GM12891 (cell line): ENCODE measurements at regions not wholly inside any gene's neighbourhood (a gene's known extent, or its start where the extent isn't known, plus 50 kb on each side); places are given as distances from the start of the nearest gene placed in this dataset.

Experiments used
- POLR2A ChIP-seq: IDR thresholded peaks from 2 replicates; pipeline ENCODE4 v1.6.1; 2011; ENCODE audit warnings: low read depth, low read length, control low read depth
- POLR2AphosphoS5 ChIP-seq: IDR thresholded peaks from 2 replicates; pipeline ENCODE4 v1.6.1; 2011; ENCODE audit warnings: low read depth, low read length, control low read depth
- SPI1 ChIP-seq: IDR thresholded peaks from 2 replicates; pipeline ENCODE4 v1.6.1; 2011; ENCODE audit warnings: low read depth, low read length, control low read depth
- TAF1 ChIP-seq: IDR thresholded peaks from 2 replicates; pipeline ENCODE4 v1.6.1; 2011; ENCODE audit warnings: low read depth, low read length, control low read depth

GRCh38 chr6:47098570-47098993 lies 56.5 kb upstream of the ADGRF1 start:
- TF ChIP-seq POLR2A (no peak), TAF1 (no peak), POLR2AphosphoS5 (no peak), SPI1 (no peak)
